Sigmoid colon (tissue), 4 donors: ENCODE measurements at regions not wholly inside any gene's neighbourhood (a gene's known extent, or its start where the extent isn't known, plus 50 kb on each side); places are given as distances from the start of the nearest gene placed in this dataset.

Experiments
- CTCF ChIP-seq, 4 experiments: fragments of 450-650 bp in 3 of 4; fragments of 200-600 bp in 1 of 4; IDR thresholded peaks; one replicate each; pipeline ENCODE4 v1.5.1; 2016 to 2019; ENCODE audit warnings: antibody characterized with exemption in 4 of 4, mild to moderate bottlenecking in 3 of 4, moderate library complexity in 2 of 4
- EP300 ChIP-seq, 4 donors: sonication (generic); formaldehyde crosslinking; IDR thresholded peaks; one replicate each; pipeline ENCODE4 v1.6.1; 2017; ENCODE audit warnings: antibody characterized with exemption in 4 of 4
- POLR2A ChIP-seq, 2 donors: fragments of 450-650 bp; IDR thresholded peaks; one replicate each; pipeline ENCODE4 v1.6.1; 2016; ENCODE audit warnings: antibody characterized with exemption in 2 of 2, mild to moderate bottlenecking in 2 of 2, moderate library complexity in 2 of 2
- POLR2AphosphoS5 ChIP-seq, 4 donors: sonication (generic); formaldehyde crosslinking; IDR thresholded peaks; one replicate each; pipeline ENCODE4 v1.6.1; 2017; ENCODE audit warnings: antibody characterized with exemption in 4 of 4

- TF ChIP-seq CTCF (IDR thresholded peaks at IDR 0.05) (no peak), POLR2AphosphoS5 (IDR thresholded peaks at IDR 0.05) (no peak), EP300 (IDR thresholded peaks at IDR 0.05) (no peak), POLR2A (IDR thresholded peaks at IDR 0.05) (no peak)
These were observed 56.7 kb upstream of the ZSWIM5 start for GRCh38 chr1:45263132-45263531.
